Activated naive CD8-positive, alpha-beta T cell treated with anti-CD3 and anti-CD28 coated beads, Interleukin-2, amount 10 ng/mL, durations not matched to agents 7 days and 5 days (primary cell): ENCODE measurements at regions not wholly inside any gene's neighbourhood (a gene's known extent, or its start where the extent isn't known, plus 50 kb on each side); places are given as distances from the start of the nearest gene placed in this dataset.

Experiments used
- ATAC-seq: fragments of 150-1000 bp; cut with Tn5 transposase; one replicate; pipeline ENCODE4 v1.10.0; 2021; ENCODE audit warnings: low read depth, moderate library complexity
- POLR2A ChIA-PET: fragments of 350-600 bp; sonication (Branson Sonifier 250); formaldehyde crosslinking; loops from one replicate; lab custom pipeline; 2021; ENCODE audit warnings: antibody characterized with exemption; lab: Charles Lee
- DNase-seq: peaks from one replicate; pipeline ENCODE4 v3.0.0; 2021
- H3K27ac Mint-ChIP-seq: one replicate; pipeline ENCODE4 v1.8.0; 2022; ENCODE audit warnings: mild to moderate bottlenecking, mixed read lengths
- H3K27me3 Mint-ChIP-seq: one replicate; pipeline ENCODE4 v1.8.0; 2022; ENCODE audit warnings: mild to moderate bottlenecking, moderate library complexity, mixed read lengths
- H3K36me3 Mint-ChIP-seq: one replicate; pipeline ENCODE4 v1.8.0; 2021; ENCODE audit warnings: mild to moderate bottlenecking, mixed read lengths
- H3K4me1 Mint-ChIP-seq: one replicate; pipeline ENCODE4 v1.8.0; 2021; ENCODE audit warnings: mixed read lengths
- H3K4me3 Mint-ChIP-seq: one replicate; pipeline ENCODE4 v1.8.0; 2022; ENCODE audit warnings: mild to moderate bottlenecking, moderate library complexity, mixed read lengths
- H3K9me3 Mint-ChIP-seq: one replicate; pipeline ENCODE4 v1.8.0; 2021; ENCODE audit warnings: mixed read lengths

DNA sequence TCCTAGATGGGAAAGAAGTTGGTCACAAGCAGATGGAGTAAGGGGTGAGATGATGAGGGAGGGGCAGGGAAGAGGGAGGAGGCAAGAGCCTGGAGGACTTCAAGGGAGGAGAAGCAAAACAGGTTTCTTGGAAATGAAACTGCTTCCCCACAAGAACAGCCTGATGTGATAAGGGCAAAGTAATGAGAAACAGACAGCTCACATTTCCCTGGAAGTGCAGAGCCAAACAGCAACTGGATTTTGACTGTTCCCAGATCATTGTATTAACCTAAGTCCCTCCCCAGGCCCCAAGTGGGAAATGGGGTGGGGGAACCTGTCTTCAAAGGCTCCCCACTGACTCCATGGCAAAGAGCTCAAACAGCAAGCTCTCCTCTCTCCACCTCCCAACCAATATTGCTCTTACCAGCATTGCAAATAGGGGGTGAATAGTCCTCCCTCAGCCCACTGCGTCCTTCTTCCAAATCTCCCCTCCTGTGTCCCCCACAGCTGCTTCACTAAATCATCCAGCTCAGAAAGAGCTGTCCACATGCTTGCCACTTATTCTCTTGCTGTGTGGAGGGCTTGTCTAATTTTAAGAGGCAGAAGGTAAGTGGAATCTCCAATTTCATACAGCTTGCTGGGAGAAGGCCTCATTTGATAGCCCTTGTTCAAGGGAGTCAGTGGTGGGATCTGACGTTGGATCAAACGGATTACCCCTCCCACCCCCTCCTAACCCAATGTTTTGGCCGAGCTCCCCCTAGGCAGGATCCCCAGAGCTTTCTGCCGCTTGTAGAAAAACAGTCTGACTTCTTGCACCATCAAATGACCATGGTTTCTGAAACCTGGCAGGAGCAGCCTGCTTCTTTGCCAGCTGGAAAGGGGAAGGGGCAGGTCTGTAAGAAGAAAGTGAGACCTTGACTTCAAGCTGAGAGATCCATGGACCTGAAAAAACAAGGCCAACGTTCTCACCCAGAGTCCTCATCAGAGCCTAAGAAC, 56.3 kb upstream of the SMIM36 start:
- Mint-ChIP-seq H3K36me3 (no peaks in the 10 kb centered on the region), H3K27ac (no peak overlapping the region), H3K9me3 (no peaks in the 10 kb centered on the region), H3K27me3 (peaks cover 11% of the 10 kb centered on the region), H3K4me1 (peaks cover 6% of the 10 kb centered on the region), H3K4me3 (no peak overlapping the region)
- POLR2A ChIA-PET: interaction anchor here (1.0 kb wide), 1 partner anchor 10 kb away, joined by 3 read pairs; no protein-coding TSS in a partner anchor
- no peak for ATAC-seq
- no peak for DNase-seq

DNA sequence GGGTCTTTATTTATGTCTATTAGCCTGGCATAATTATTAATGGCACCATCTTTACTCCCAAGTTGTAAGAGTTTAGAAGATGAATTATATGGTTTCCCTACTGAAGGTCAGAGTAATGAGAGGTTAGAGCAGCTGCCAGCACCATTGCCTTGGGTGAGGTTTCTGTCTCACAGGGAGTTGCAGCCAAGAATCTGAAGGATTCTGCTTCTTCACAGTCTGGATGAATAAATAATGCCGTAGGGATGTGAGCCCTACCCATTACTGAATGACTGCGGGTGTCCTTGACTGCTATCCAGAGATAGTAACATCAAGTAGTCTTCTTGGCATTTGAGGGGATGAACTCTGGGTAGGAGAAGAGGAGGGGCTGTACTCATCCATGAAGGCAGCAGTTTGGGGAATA, 52.8 kb upstream of the SMIM36 start:
- POLR2A ChIA-PET: no interaction called here
- Mint-ChIP-seq H3K9me3 (no peaks in the 10 kb centered on the region), H3K27me3 (peaks cover 9% of the 10 kb centered on the region), H3K4me1 (peaks cover 6% of the 10 kb centered on the region), H3K27ac (no peak overlapping the region), H3K4me3 (no peak overlapping the region), H3K36me3 (no peaks in the 10 kb centered on the region)
- ATAC-seq (no peak), DNase-seq (no peak)

DNA sequence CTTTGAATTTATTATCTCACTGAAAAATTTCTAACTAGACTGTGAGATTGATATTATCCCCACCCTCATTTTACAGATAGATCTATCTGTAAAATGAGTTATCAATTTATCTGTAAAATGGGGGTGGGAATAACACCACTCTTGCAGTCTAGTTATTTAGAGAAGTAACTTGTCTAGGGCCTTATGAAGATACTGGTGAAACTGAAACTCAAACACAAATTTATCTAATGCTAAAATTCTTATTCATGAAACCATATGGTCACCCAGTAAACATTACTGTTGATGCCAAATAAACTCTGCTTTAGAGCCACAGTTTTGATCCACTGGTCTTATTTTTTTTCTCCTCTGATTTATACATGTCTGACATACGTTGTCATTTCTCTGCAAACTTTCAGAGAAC, 52.1 kb upstream of the SMIM36 start:
- no peak for ATAC-seq
- POLR2A ChIA-PET: no interaction called here
- no peak for DNase-seq
- no peak overlapping the region for H3K27ac Mint-ChIP-seq
- H3K4me3 Mint-ChIP-seq: no peak overlapping the region
- H3K27me3 Mint-ChIP-seq: peaks cover 9% of the 10 kb centered on the region
- H3K4me1 Mint-ChIP-seq: peaks cover 6% of the 10 kb centered on the region
- no peaks in the 10 kb centered on the region for H3K9me3 Mint-ChIP-seq
- H3K36me3 Mint-ChIP-seq: no peaks in the 10 kb centered on the region

DNA sequence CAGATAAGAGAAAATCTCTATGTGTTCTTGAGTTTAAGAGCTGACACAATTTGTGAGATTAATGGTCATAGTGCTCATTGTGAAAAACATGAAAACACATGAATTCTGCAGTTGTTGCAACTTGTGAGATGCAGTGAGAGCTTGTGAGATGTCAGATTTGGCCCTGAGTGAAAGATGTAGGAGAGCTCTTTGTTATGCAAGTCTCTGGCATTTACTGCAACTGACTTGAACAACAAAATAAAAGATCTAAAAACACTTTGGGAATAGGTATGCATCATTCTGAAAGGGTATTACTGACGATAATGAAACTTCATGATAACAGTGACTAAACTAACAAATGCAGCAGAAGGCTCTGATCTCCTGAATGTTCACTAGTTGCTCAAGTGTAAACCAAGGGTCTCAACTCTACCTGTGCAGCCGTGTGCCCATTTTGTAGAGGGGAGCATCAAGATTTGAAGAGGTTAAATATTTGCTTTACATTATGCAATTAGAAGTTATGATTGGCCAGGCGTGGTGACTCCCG, 50.8 kb upstream of the SMIM36 start:
- no peaks in the 10 kb centered on the region for H3K36me3 Mint-ChIP-seq
- H3K4me1 Mint-ChIP-seq: peaks cover 3% of the 10 kb centered on the region
- POLR2A ChIA-PET: no interaction called here
- DNase-seq (no peak), ATAC-seq (no peak)
- no peak overlapping the region for H3K4me3 Mint-ChIP-seq
- no peak overlapping the region for H3K27ac Mint-ChIP-seq
- peaks cover 12% of the 10 kb centered on the region for H3K27me3 Mint-ChIP-seq
- H3K9me3 Mint-ChIP-seq: no peaks in the 10 kb centered on the region

DNA sequence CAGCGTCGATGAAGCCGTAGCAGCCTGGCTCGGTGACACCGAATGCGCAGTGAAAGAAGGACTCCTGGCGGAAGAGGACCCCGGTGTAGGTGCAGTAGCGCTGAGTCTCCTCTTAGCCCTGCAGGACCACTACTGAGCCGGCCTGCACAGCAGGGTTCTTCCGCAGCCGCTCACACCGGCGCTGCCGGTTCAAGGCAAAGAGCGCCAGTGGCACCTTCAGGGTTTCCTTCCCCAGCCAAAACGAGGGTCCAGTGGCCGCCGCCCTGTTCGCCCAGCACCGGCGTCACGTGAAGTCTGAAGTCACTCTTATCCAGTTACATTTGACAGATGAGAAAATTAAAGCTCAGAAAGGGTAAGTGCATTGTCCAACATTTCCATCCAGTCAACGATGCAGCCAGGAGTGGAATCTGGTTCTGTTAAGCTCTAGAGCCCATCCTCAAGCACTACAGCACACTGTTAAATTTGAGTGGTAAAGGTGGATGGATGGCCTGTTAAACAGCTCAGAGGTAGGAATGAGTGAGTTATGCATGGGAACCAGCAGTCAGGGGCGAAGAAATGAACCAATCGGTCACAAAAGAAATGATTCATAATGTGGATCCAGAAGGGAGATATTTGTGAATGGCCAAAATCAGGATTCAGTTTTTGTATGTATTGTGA, 50.2 kb upstream of the SMIM36 start:
- POLR2A ChIA-PET: no interaction called here
- Mint-ChIP-seq H3K27me3 (peaks cover 10% of the 10 kb centered on the region), H3K4me3 (no peak overlapping the region), H3K9me3 (no peaks in the 10 kb centered on the region), H3K27ac (no peak overlapping the region), H3K4me1 (peaks cover under 1% of the 10 kb centered on the region), H3K36me3 (no peaks in the 10 kb centered on the region)
- ATAC-seq (no peak), DNase-seq (no peak)
